ENCODE measurements at regions not wholly inside any gene's neighbourhood (a gene's known extent, or its start where the extent isn't known, plus 50 kb on each side); places are given as distances from the start of the nearest gene placed in this dataset.

GRCh38 chr7:108777966-108778365 lies 208.3 kb downstream of the DNAJB9 start:
- H3K9me3 ChIP-seq: no peaks in the 10 kb centered on the region
- WGBS: 83% methylated on average over 1 of the region's 1 CpG
- TF ChIP-seq POLR2A (IDR thresholded peaks at IDR 0.05; ENCODE audit: low read depth) (no peak), CTCF (IDR thresholded peaks at IDR 0.05) (no peak), POLR2AphosphoS5 (IDR thresholded peaks at IDR 0.05) (no peak), EP300 (IDR thresholded peaks at IDR 0.05) (no peak)

GRCh38 chr7:108789451-108789850 lies 219.8 kb downstream of the DNAJB9 start:
- no peak overlapping the region for H3K27ac ChIP-seq (replicated peaks in 1 of 4)
- TF ChIP-seq POLR2A (IDR thresholded peaks at IDR 0.05; ENCODE audit: low read depth) (no peak), POLR2AphosphoS5 (IDR thresholded peaks at IDR 0.05) (no peak), CTCF (IDR thresholded peaks at IDR 0.05) (no peak), EP300 (IDR thresholded peaks at IDR 0.05) (no peak)
- no peaks in the 10 kb centered on the region for H3K36me3 ChIP-seq
- DNase-seq (ENCODE audit: extremely low spot score): no peak
- intact Hi-C loops (cut with DNase I): no loop called here
- WGBS: 98% methylated on average over 1 of the region's 1 CpG
- no peaks in the 10 kb centered on the region for H3K4me1 ChIP-seq
- peaks cover 0 to 15% (median 12%) of the 10 kb centered on the region in 4 donors for H3K9me3 ChIP-seq
- H3K27me3 ChIP-seq: no peaks in the 10 kb centered on the region
- H3K4me3 ChIP-seq: no peak overlapping the region

More at GRCh38 chr7:108777966-108778365, 208.3 kb downstream of the DNAJB9 start:
- Histone ChIP-seq H3K4me3 (no peak overlapping the region), H3K36me3 (no peaks in the 10 kb centered on the region), H3K27me3 (no peaks in the 10 kb centered on the region), H3K27ac (replicated peaks in 1 of 4) (no peak overlapping the region), H3K4me1 (no peaks in the 10 kb centered on the region)
- intact Hi-C loops (cut with DNase I): no loop called here
- DNase-seq (ENCODE audit: extremely low spot score): no peak

DNA sequence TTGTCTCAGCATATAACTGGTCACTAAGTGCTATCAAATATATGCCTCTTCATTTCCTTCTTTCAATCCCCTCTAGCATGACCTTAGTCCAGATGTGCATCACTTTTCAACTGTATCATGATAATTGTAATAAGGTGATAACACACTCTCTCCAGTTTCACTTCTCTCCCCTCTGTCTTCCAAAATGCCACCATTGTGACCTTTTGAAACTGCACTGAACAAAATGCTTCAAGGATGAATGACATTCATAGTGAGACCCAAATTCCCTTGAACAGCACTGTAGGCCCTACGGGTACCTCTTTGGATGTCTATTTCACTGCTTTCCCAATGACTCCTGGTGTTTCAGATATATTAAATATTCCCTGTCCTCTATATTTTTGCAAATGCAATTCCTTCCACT lies 224.8 kb downstream of the DNAJB9 start:
- Histone ChIP-seq H3K4me3 (no peak overlapping the region), H3K27ac (replicated peaks in 1 of 4) (no peak overlapping the region), H3K27me3 (no peaks in the 10 kb centered on the region), H3K4me1 (no peaks in the 10 kb centered on the region), H3K9me3 (peaks cover 0 to 9% (median 6%) of the 10 kb centered on the region in 4 donors), H3K36me3 (no peaks in the 10 kb centered on the region)
- intact Hi-C loops (cut with DNase I): no loop called here
- 86% methylated on average over 1 of the region's 1 CpG for WGBS
- no peak for TF ChIP-seq POLR2A (IDR thresholded peaks at IDR 0.05; ENCODE audit: low read depth)
- TF ChIP-seq EP300 (IDR thresholded peaks at IDR 0.05): no peak
- no peak for TF ChIP-seq POLR2AphosphoS5 (IDR thresholded peaks at IDR 0.05)
- no peak for TF ChIP-seq CTCF (IDR thresholded peaks at IDR 0.05)
- no peak for DNase-seq (ENCODE audit: extremely low spot score)

- TF ChIP-seq POLR2A (IDR thresholded peaks at IDR 0.05; ENCODE audit: low read depth) (no peak), EP300 (IDR thresholded peaks at IDR 0.05) (no peak), POLR2AphosphoS5 (IDR thresholded peaks at IDR 0.05) (no peak), CTCF (IDR thresholded peaks at IDR 0.05) (no peak)
- DNase-seq (ENCODE audit: extremely low spot score): no peak
- H3K27ac ChIP-seq (replicated peaks in 1 of 4): no peak overlapping the region
- peaks cover 0 to 7% (median 0%) of the 10 kb centered on the region in 4 donors for H3K27me3 ChIP-seq
- no peaks in the 10 kb centered on the region for H3K36me3 ChIP-seq
- WGBS: 82% methylated on average over 2 of the region's 2 CpGs
- H3K4me3 ChIP-seq: no peak overlapping the region
- no peaks in the 10 kb centered on the region for H3K4me1 ChIP-seq
- no peaks in the 10 kb centered on the region for H3K9me3 ChIP-seq
- intact Hi-C loops (cut with DNase I): no loop called here
These were observed 233.0 kb downstream of the DNAJB9 start for GRCh38 chr7:108802650-108803049.

GRCh38 chr7:108805808-108806397 lies 236.2 kb downstream of the DNAJB9 start:
- Histone ChIP-seq H3K4me1 (no peaks in the 10 kb centered on the region), H3K4me3 (no peak overlapping the region), H3K27me3 (peaks cover 0 to 7% (median 0%) of the 10 kb centered on the region in 4 donors), H3K36me3 (no peaks in the 10 kb centered on the region), H3K27ac (replicated peaks in 1 of 4) (no peak overlapping the region), H3K9me3 (no peaks in the 10 kb centered on the region)
- intact Hi-C loops (cut with DNase I): no loop called here
- WGBS: 63% methylated on average over 6 of the region's 6 CpGs
- TF ChIP-seq POLR2AphosphoS5 (IDR thresholded peaks at IDR 0.05) (no peak), CTCF (IDR thresholded peaks at IDR 0.05) (peak in 2 of 3 experiments; percentile 16 to 31), POLR2A (IDR thresholded peaks at IDR 0.05; ENCODE audit: low read depth) (no peak)
- DNase-seq (ENCODE audit: extremely low spot score): no peak

All from esophagus muscularis mucosa (tissue), 4 donors.